HG02759 (cell line): ENCODE measurements at regions not wholly inside any gene's neighbourhood (a gene's known extent, or its start where the extent isn't known, plus 50 kb on each side); places are given as distances from the start of the nearest gene placed in this dataset.

Experiments
- ATAC-seq: cut with Tn5 transposase; IDR thresholded peaks from one replicate; pipeline ENCODE4 v1.9.1; 2021; ENCODE audit warnings: mild to moderate bottlenecking, moderate library complexity; ENCODE audit not compliant: unreplicated experiment

GRCh38 chr4:108369035-108369655 lies 200.4 kb upstream of the LEF1 start:
- no peak for ATAC-seq

GRCh38 chr4:108367751-108368150 lies 199.0 kb upstream of the LEF1 start:
- ATAC-seq, result no peak

GRCh38 chr4:108366716-108367115 lies 198.0 kb upstream of the LEF1 start:
- no peak for ATAC-seq

GRCh38 chr4:108365551-108365950 lies 196.8 kb upstream of the LEF1 start:
- ATAC-seq, result no peak

GRCh38 chr4:108361886-108362285 lies 193.2 kb upstream of the LEF1 start:
- no peak for ATAC-seq

- ATAC-seq, result no peak
Observed at GRCh38 chr4:108361446-108361820, 192.7 kb upstream of the LEF1 start.

- no peak for ATAC-seq
Observed at GRCh38 chr4:108360754-108361445, 192.2 kb upstream of the LEF1 start.

GRCh38 chr4:108359986-108360681 lies 191.4 kb upstream of the LEF1 start:
- no peak for ATAC-seq

GRCh38 chr4:108359130-108359985 lies 190.6 kb upstream of the LEF1 start:
- ATAC-seq, result no peak

- ATAC-seq, result no peak
Observed at GRCh38 chr4:108355902-108356535, 187.3 kb upstream of the LEF1 start.

- no peak for ATAC-seq
Observed at GRCh38 chr4:108355186-108355901, 186.6 kb upstream of the LEF1 start.

- ATAC-seq, result no peak
Observed at GRCh38 chr4:108352664-108353308, 184.1 kb upstream of the LEF1 start.

- no peak for ATAC-seq
Observed at GRCh38 chr4:108351791-108352190, 183.1 kb upstream of the LEF1 start.

GRCh38 chr4:108350332-108350731 lies 181.6 kb upstream of the LEF1 start:
- no peak for ATAC-seq

- ATAC-seq, result no peak
Observed at GRCh38 chr4:108346818-108347210, 178.1 kb upstream of the LEF1 start.

- ATAC-seq, result no peak
Observed at GRCh38 chr4:108345862-108346817, 177.4 kb upstream of the LEF1 start.

GRCh38 chr4:108342325-108342970 lies 173.7 kb upstream of the LEF1 start:
- no peak for ATAC-seq

GRCh38 chr4:108337923-108338322 lies 169.2 kb upstream of the LEF1 start:
- ATAC-seq, result no peak
